ENCODE measurements at regions not wholly inside any gene's neighbourhood (a gene's known extent, or its start where the extent isn't known, plus 50 kb on each side); places are given as distances from the start of the nearest gene placed in this dataset.

DNA sequence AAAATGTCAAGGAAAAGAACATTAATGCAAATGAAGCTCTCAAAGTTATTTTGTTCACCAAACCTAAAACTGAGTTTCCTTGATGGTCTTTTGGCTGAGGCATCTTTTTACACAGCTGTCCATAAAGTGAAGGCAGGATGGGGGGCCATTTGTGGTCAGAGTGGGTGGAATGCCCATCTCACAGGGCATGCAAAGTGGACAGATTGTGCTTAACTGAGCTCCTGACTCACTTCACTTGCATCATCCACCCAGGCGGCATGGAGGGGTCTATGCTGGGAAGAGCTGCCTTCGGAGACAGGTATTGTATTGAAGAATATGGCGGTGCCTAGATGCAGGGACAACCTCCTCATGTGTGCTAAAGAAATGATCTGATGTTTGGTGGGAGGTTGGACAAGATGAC, 905.3 kb downstream of the KCNMA1 start:
- BruUV-seq (replicated peaks), result no TSS peak
- CTCF ChIA-PET, result no interaction called here
- no peak overlapping the region for H3K27ac ChIP-seq (ENCODE audit: low read length)

GRCh38 chr10:76729841-76730487, 907.6 kb downstream of the KCNMA1 start:
- Histone ChIP-seq H3K79me2 (ENCODE audit: low read length) (no peaks in the 10 kb centered on the region), H3K9me2 (replicated peaks; ENCODE audit: low read length) (no peaks in the 10 kb centered on the region), H3K27me3 (ENCODE audit: low read length) (peaks cover 59% of the 10 kb centered on the region), H3K4me1 (ENCODE audit: insufficient read depth, low read length) (no peaks in the 10 kb centered on the region), H3K36me3 (ENCODE audit: low read depth, low read length) (no peaks in the 10 kb centered on the region), H3K27ac (ENCODE audit: low read length) (no peak overlapping the region), H3K4me3 (ENCODE audit: low read length) (no peak overlapping the region), H3K9me3 (ENCODE audit: low read length) (peaks cover 4% of the 10 kb centered on the region; the same call in 1 of the 2 replicates), H3K4me2 (ENCODE audit: low read length) (no peak overlapping the region), H2AFZ (ENCODE audit: low read length) (no peak overlapping the region), H3F3A (ENCODE audit: low read length, unreplicated experiment) (no peaks in the 10 kb centered on the region), H3K9ac (ENCODE audit: low read length) (no peak overlapping the region), H4K20me1 (ENCODE audit: low read length) (no peaks in the 10 kb centered on the region)
- CTCF ChIA-PET, result no interaction called here
- intact Hi-C loops (cut with micrococcal nuclease), result loop anchor here (10.0 kb wide), 2 partner anchors 275 to 295 kb away; no protein-coding TSS in a partner anchor
- ATAC-seq (no peak), DNase-seq (no peak)
- POLR2A ChIA-PET (ENCODE audit: unreplicated experiment), result no interaction called here
- TF ChIP-seq EZH2phosphoT487 (IDR thresholded peaks at IDR 0.05; ENCODE audit: borderline replicate concordance, low read length) (no peak), EZH2 (IDR thresholded peaks at IDR 0.05; ENCODE audit: low read length, unreplicated experiment) (no peak)
- TF ChIP-seq, protein P1, sequence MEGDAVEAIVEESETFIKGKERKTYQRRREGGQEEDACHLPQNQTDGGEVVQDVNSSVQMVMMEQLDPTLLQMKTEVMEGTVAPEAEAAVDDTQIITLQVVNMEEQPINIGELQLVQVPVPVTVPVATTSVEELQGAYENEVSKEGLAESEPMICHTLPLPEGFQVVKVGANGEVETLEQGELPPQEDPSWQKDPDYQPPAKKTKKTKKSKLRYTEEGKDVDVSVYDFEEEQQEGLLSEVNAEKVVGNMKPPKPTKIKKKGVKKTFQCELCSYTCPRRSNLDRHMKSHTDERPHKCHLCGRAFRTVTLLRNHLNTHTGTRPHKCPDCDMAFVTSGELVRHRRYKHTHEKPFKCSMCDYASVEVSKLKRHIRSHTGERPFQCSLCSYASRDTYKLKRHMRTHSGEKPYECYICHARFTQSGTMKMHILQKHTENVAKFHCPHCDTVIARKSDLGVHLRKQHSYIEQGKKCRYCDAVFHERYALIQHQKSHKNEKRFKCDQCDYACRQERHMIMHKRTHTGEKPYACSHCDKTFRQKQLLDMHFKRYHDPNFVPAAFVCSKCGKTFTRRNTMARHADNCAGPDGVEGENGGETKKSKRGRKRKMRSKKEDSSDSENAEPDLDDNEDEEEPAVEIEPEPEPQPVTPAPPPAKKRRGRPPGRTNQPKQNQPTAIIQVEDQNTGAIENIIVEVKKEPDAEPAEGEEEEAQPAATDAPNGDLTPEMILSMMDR (conservative IDR thresholded peaks at IDR 0.05; ENCODE audit: low read depth, low read length), result no peak
- BruUV-seq (replicated peaks), result no TSS peak

More for the DNA sequence above, 905.3 kb downstream of the KCNMA1 start:
- intact Hi-C loops (cut with micrococcal nuclease), result loop anchor here (10.0 kb wide), 1 partner anchor 292 kb away; no protein-coding TSS in a partner anchor
- Histone ChIP-seq H3K4me1 (ENCODE audit: insufficient read depth, low read length) (no peaks in the 10 kb centered on the region), H3K36me3 (ENCODE audit: low read depth, low read length) (no peaks in the 10 kb centered on the region), H3K4me3 (ENCODE audit: low read length) (no peak overlapping the region), H3F3A (ENCODE audit: low read length, unreplicated experiment) (no peaks in the 10 kb centered on the region), H3K27me3 (ENCODE audit: low read length) (peaks cover 73% of the 10 kb centered on the region), H2AFZ (ENCODE audit: low read length) (no peak overlapping the region), H3K9me2 (replicated peaks; ENCODE audit: low read length) (no peaks in the 10 kb centered on the region), H3K4me2 (ENCODE audit: low read length) (no peak overlapping the region), H3K79me2 (ENCODE audit: low read length) (no peaks in the 10 kb centered on the region), H4K20me1 (ENCODE audit: low read length) (no peaks in the 10 kb centered on the region), H3K9me3 (ENCODE audit: low read length) (peaks cover 4% of the 10 kb centered on the region; the same call in 1 of the 2 replicates), H3K9ac (ENCODE audit: low read length) (no peak overlapping the region)
- POLR2A ChIA-PET (ENCODE audit: unreplicated experiment), result no interaction called here
- no peak for TF ChIP-seq EZH2 (IDR thresholded peaks at IDR 0.05; ENCODE audit: low read length, unreplicated experiment)
- TF ChIP-seq, protein P1 (conservative IDR thresholded peaks at IDR 0.05; ENCODE audit: low read depth, low read length), result no peak
- no peak for TF ChIP-seq EZH2phosphoT487 (IDR thresholded peaks at IDR 0.05; ENCODE audit: borderline replicate concordance, low read length)
- no peak for ATAC-seq
- DNase-seq, result no peak

- BruUV-seq (replicated peaks), result no TSS peak
- CTCF ChIA-PET, result no interaction called here
- H3K27ac ChIP-seq (ENCODE audit: low read length), result no peak overlapping the region
Measured at GRCh38 chr10:76729346-76729745, 908.3 kb downstream of the KCNMA1 start.

More at GRCh38 chr10:76729346-76729745, 908.3 kb downstream of the KCNMA1 start:
- Histone ChIP-seq H3K9me3 (ENCODE audit: low read length) (peaks cover 4% of the 10 kb centered on the region; the same call in 1 of the 2 replicates), H3K4me1 (ENCODE audit: insufficient read depth, low read length) (no peaks in the 10 kb centered on the region), H2AFZ (ENCODE audit: low read length) (no peak overlapping the region), H3K4me2 (ENCODE audit: low read length) (no peak overlapping the region), H3K9me2 (replicated peaks; ENCODE audit: low read length) (no peaks in the 10 kb centered on the region), H3K36me3 (ENCODE audit: low read depth, low read length) (no peaks in the 10 kb centered on the region), H3K9ac (ENCODE audit: low read length) (no peak overlapping the region), H4K20me1 (ENCODE audit: low read length) (no peaks in the 10 kb centered on the region), H3K27me3 (ENCODE audit: low read length) (peaks cover 56% of the 10 kb centered on the region), H3F3A (ENCODE audit: low read length, unreplicated experiment) (no peaks in the 10 kb centered on the region), H3K4me3 (ENCODE audit: low read length) (no peak overlapping the region), H3K79me2 (ENCODE audit: low read length) (no peaks in the 10 kb centered on the region)
- DNase-seq (no peak), ATAC-seq (no peak)
- intact Hi-C loops (cut with micrococcal nuclease), result loop anchor here (10.0 kb wide), 1 partner anchor 275 kb away; no protein-coding TSS in a partner anchor
- POLR2A ChIA-PET (ENCODE audit: unreplicated experiment), result no interaction called here
- TF ChIP-seq, protein P1 (conservative IDR thresholded peaks at IDR 0.05; ENCODE audit: low read depth, low read length), result no peak
- TF ChIP-seq EZH2phosphoT487 (IDR thresholded peaks at IDR 0.05; ENCODE audit: borderline replicate concordance, low read length), result no peak
- TF ChIP-seq EZH2 (IDR thresholded peaks at IDR 0.05; ENCODE audit: low read length, unreplicated experiment), result no peak
